ENCODE measurements at regions not wholly inside any gene's neighbourhood (a gene's known extent, or its start where the extent isn't known, plus 50 kb on each side); places are given as distances from the start of the nearest gene placed in this dataset.
A peak's percentile ranks its signal among the peaks of the same experiment; 100 is the strongest.

DNA sequence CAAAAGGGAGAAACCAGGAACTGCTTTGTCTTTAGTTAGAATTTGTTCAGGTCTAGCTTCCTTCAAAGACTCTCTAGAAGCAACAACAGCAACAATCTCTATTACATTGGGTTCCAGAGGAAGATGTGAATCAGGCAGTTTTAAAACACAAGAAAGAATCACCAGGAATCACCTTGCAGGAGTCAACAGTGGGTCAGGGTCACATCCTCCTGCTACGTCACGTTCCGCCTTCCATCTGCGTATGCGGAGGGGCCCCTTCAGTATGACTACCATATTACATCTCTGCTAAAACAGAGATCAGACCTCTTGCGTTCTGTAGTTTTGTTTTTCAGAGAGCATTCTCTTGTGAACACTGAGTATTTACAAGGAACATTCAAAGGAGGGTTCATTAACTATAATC, 147.8 kb upstream of the STARD13 start:
- no peak overlapping the region for H3K27ac ChIP-seq (replicated peaks in 1 of 4)
- H3K36me3 ChIP-seq = no peaks in the 10 kb centered on the region
- H3K4me3 ChIP-seq = no peak overlapping the region
- DNase-seq (ENCODE audit: extremely low spot score) = no peak
- intact Hi-C loops (cut with DNase I) = no loop called here
- no peaks in the 10 kb centered on the region for H3K4me1 ChIP-seq
- TF ChIP-seq POLR2AphosphoS5 (IDR thresholded peaks at IDR 0.05) (no peak), EP300 (IDR thresholded peaks at IDR 0.05) (no peak), POLR2A (IDR thresholded peaks at IDR 0.05; ENCODE audit: low read depth) (no peak)
- TF ChIP-seq, protein P1, sequence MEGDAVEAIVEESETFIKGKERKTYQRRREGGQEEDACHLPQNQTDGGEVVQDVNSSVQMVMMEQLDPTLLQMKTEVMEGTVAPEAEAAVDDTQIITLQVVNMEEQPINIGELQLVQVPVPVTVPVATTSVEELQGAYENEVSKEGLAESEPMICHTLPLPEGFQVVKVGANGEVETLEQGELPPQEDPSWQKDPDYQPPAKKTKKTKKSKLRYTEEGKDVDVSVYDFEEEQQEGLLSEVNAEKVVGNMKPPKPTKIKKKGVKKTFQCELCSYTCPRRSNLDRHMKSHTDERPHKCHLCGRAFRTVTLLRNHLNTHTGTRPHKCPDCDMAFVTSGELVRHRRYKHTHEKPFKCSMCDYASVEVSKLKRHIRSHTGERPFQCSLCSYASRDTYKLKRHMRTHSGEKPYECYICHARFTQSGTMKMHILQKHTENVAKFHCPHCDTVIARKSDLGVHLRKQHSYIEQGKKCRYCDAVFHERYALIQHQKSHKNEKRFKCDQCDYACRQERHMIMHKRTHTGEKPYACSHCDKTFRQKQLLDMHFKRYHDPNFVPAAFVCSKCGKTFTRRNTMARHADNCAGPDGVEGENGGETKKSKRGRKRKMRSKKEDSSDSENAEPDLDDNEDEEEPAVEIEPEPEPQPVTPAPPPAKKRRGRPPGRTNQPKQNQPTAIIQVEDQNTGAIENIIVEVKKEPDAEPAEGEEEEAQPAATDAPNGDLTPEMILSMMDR (IDR thresholded peaks at IDR 0.05) = no peak
- 94% methylated on average over 6 of the region's 6 CpGs for WGBS
- H3K9me3 ChIP-seq = no peaks in the 10 kb centered on the region
- H3K27me3 ChIP-seq = no peaks in the 10 kb centered on the region

DNA sequence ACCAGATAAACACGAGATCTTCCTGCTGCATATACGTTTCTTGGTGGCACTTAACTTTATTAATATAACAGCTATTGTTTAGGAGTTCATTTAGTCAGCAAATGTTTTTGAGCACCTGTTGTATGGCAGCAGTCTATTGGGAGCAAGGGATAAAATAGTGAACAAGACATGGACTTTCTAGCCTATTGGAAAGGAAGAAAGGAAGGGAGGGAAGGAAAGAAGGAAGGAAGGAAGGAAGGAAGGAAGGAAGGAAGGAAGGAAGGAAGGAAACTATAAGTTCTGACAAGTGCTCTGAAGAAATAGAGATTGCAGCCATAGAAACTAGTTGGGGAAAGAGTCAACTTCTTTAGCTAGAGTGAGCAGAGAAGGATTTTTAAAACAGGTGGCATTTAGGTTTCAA, 149.1 kb upstream of the STARD13 start:
- Histone ChIP-seq H3K27ac (replicated peaks in 1 of 4) (no peak overlapping the region), H3K4me1 (no peaks in the 10 kb centered on the region), H3K36me3 (no peaks in the 10 kb centered on the region), H3K9me3 (no peaks in the 10 kb centered on the region), H3K4me3 (no peak overlapping the region), H3K27me3 (no peaks in the 10 kb centered on the region)
- TF ChIP-seq, protein P1 (IDR thresholded peaks at IDR 0.05) = no peak
- TF ChIP-seq EP300 (IDR thresholded peaks at IDR 0.05) (no peak), POLR2A (IDR thresholded peaks at IDR 0.05; ENCODE audit: low read depth) (no peak), POLR2AphosphoS5 (IDR thresholded peaks at IDR 0.05) (no peak)
- no peak for DNase-seq (ENCODE audit: extremely low spot score)
- intact Hi-C loops (cut with DNase I) = no loop called here
- 88% methylated on average over 2 of the region's 2 CpGs for WGBS

DNA sequence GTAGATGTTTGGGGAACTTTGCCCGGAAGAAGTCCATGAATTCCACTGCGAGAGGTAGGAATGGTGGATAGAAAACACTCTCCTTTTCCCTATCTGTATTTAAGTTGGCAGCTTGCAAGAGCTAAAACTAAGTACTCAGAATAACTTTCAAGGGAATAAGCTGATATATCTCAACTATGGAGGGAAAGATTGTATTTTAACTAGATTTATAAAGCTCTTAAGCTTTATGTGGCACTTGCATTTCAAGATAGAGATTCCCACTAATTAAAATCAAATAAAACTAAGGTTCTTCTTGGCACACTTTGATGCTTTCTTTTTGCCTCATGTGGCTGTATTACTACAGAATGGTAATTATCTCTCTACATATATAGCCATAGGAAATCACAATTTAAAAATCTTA, 149.7 kb upstream of the STARD13 start:
- H3K4me3 ChIP-seq = no peak overlapping the region
- intact Hi-C loops (cut with DNase I) = no loop called here

DNA sequence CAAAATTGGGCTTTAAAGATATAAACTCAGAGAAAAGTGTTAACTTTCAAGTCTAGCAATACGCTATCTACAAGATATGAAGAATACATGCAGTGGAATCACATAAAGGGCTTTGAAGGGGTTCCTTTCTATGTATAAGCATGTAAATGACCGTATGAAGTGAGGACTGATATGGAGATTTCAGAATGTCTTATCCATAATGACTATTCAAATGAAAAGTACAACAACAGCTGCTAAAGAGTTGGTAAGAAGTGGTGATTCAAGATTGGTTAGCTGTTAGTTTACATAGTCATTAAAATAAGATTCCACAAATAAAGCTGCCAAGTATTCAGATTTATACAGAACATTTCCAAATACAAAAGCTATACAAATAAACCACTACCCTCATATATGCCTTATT, 153.4 kb upstream of the STARD13 start:
- no peak for DNase-seq (ENCODE audit: extremely low spot score)
- no peaks in the 10 kb centered on the region for H3K27me3 ChIP-seq
- WGBS = 96% methylated on average over 2 of the region's 2 CpGs
- no peaks in the 10 kb centered on the region for H3K9me3 ChIP-seq
- H3K36me3 ChIP-seq = no peaks in the 10 kb centered on the region
- peaks cover 0 to 10% (median 4%) of the 10 kb centered on the region in 4 donors for H3K4me1 ChIP-seq
- no peak overlapping the region for H3K27ac ChIP-seq (replicated peaks in 1 of 4)
- TF ChIP-seq POLR2AphosphoS5 (IDR thresholded peaks at IDR 0.05) (no peak), EP300 (IDR thresholded peaks at IDR 0.05) (no peak), POLR2A (IDR thresholded peaks at IDR 0.05; ENCODE audit: low read depth) (no peak)
- TF ChIP-seq, protein P1 (IDR thresholded peaks at IDR 0.05) = no peak
- no peak overlapping the region for H3K4me3 ChIP-seq
- intact Hi-C loops (cut with DNase I) = no loop called here

More for the DNA sequence above, 149.7 kb upstream of the STARD13 start:
- Histone ChIP-seq H3K9me3 (no peaks in the 10 kb centered on the region), H3K4me1 (no peaks in the 10 kb centered on the region), H3K36me3 (no peaks in the 10 kb centered on the region), H3K27me3 (no peaks in the 10 kb centered on the region), H3K27ac (replicated peaks in 1 of 4) (no peak overlapping the region)
- no peak for DNase-seq (ENCODE audit: extremely low spot score)
- TF ChIP-seq EP300 (IDR thresholded peaks at IDR 0.05) (no peak), POLR2AphosphoS5 (IDR thresholded peaks at IDR 0.05) (no peak)
- WGBS = 96% methylated on average over 2 of the region's 2 CpGs

DNA sequence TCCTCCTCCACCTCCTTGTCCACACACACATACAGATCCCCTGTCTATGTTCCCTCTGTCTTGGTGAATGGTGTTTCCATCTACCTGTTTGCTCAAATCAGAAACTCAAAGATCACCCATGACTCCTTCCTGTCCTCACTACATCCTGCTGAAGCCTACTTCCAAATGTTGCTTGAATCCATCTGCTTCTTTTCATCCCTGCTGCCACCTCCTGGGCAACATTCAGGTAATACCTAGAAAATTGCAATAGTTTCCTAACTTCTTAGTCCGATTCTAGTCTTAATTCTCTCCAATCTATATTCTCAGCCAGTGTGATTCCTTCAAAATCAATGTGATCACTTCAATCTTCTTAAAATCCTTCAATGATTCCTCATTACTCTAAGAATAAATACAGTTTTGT, 155.5 kb upstream of the STARD13 start:
- Histone ChIP-seq H3K36me3 (no peaks in the 10 kb centered on the region), H3K9me3 (no peaks in the 10 kb centered on the region), H3K4me3 (no peak overlapping the region), H3K27ac (replicated peaks in 1 of 4) (peak overlapping the region in 1 of 4 donors; percentile 6), H3K4me1 (peaks cover 0 to 18% (median 7%) of the 10 kb centered on the region in 4 donors), H3K27me3 (no peaks in the 10 kb centered on the region)
- 75% methylated on average over 1 of the region's 1 CpG for WGBS
- TF ChIP-seq EP300 (IDR thresholded peaks at IDR 0.05) = no peak
- TF ChIP-seq POLR2A (IDR thresholded peaks at IDR 0.05; ENCODE audit: low read depth) = no peak
- TF ChIP-seq POLR2AphosphoS5 (IDR thresholded peaks at IDR 0.05) = no peak
- TF ChIP-seq, protein P1 (IDR thresholded peaks at IDR 0.05) = peak in 1 of 3 experiments; percentile 27
- no peak for DNase-seq (ENCODE audit: extremely low spot score)
- intact Hi-C loops (cut with DNase I) = no loop called here

Measured in esophagus muscularis mucosa (tissue), 4 donors.